Stomach (tissue), 8 donors: ENCODE measurements at regions not wholly inside any gene's neighbourhood (a gene's known extent, or its start where the extent isn't known, plus 50 kb on each side); places are given as distances from the start of the nearest gene placed in this dataset.

ENCODE experiments used
- DNase-seq, 2 donors: peaks; one replicate each; pipeline versions ENCODE4 v3.0.0 to v3.0.0-alpha.2; 2013 to 2019
- H3K27ac ChIP-seq, 5 donors: fragments of 200-600 bp in 4 of 5; sonication (generic) in 4 of 5; one replicate each; pipeline ENCODE4 v1.5.1; 2013 to 2019; ENCODE audit warnings: mild to moderate bottlenecking in 1 of 5, moderate library complexity in 1 of 5
- H3K27me3 ChIP-seq, 3 donors: fragments of 200-600 bp; sonication (generic); one replicate each; pipeline ENCODE4 v1.5.1; 2017 to 2019; ENCODE audit warnings: mixed run types in 1 of 3
- H3K36me3 ChIP-seq, 4 donors: fragments of 200-600 bp; sonication (generic); 1 replicate in 3 of 4; 2 replicates in 1 of 4; pipeline ENCODE4 v1.5.1; 2016 to 2019
- H3K4me1 ChIP-seq, 4 donors: fragments of 200-600 bp; sonication (generic); one replicate each; pipeline ENCODE4 v1.5.1; 2016 to 2019
- H3K4me3 ChIP-seq, 4 donors: fragments of 200-600 bp; sonication (generic) in 3 of 4; one replicate each; pipeline ENCODE4 v1.5.1; 2016 to 2019; ENCODE audit warnings: mild to moderate bottlenecking in 1 of 4
- H3K9me3 ChIP-seq, 4 donors: fragments of 200-600 bp; sonication (generic); one replicate each; pipeline ENCODE4 v1.5.1; 2016 to 2019
- CTCF ChIP-seq, 7 experiments: fragments of 450-650 bp in 4 of 7; fragments of 200-600 bp in 3 of 7; sonication (generic) in 3 of 7; IDR thresholded peaks; one replicate each; pipeline ENCODE4 v1.5.1; 2016 to 2019; ENCODE audit warnings: antibody characterized with exemption in 7 of 7, control low read depth in 2 of 7, mild to moderate bottlenecking in 1 of 7
- EP300 ChIP-seq: sonication (generic); formaldehyde crosslinking; IDR thresholded peaks from one replicate; pipeline ENCODE4 v1.6.1; 2017; ENCODE audit warnings: antibody characterized with exemption
- POLR2A ChIP-seq, 4 donors: fragments of 450-650 bp; IDR thresholded peaks; one replicate each; pipeline ENCODE4 v1.6.1; 2016; ENCODE audit warnings: antibody characterized with exemption in 4 of 4, control low read depth in 2 of 4, mild to moderate bottlenecking in 1 of 4, moderate library complexity in 1 of 4
- POLR2AphosphoS5 ChIP-seq, 3 donors: sonication (generic); formaldehyde crosslinking; IDR thresholded peaks; one replicate each; pipeline ENCODE4 v1.6.1; 2016; ENCODE audit warnings: antibody characterized with exemption in 3 of 3
- WGBS, 5 donors: extraction: QIAGEN DNeasy Blood & Tissue Kit in 3 of 5; methylation state at CpG; one replicate each; pipeline versions ENCODE4 v1.1.5 to v1.1.7; 2013 to 2018; 5-methylcytosine and 5-hydroxymethylcytosine counted together
- intact Hi-C: fragments of 100-400 bp; cut with DNase I; formaldehyde crosslinking; loops from one replicate; pipeline ENCODE4 v1.15.1; 2023; ENCODE audit warnings: low total_unique reads
- donor health status: healthy with polysubstance abuse.
- donor health status: Bipolar disorder and iron deficiency.
- donor health status: healthy.

- no peak for DNase-seq
- TF ChIP-seq POLR2A (IDR thresholded peaks at IDR 0.05) (no peak), CTCF (IDR thresholded peaks at IDR 0.05) (no peak), POLR2AphosphoS5 (IDR thresholded peaks at IDR 0.05) (no peak), EP300 (no peak)
- Histone ChIP-seq H3K4me3 (no peak overlapping the region), H3K4me1 (no peaks in the 10 kb centered on the region), H3K9me3 (no peaks in the 10 kb centered on the region), H3K27ac (no peak overlapping the region), H3K27me3 (no peaks in the 10 kb centered on the region), H3K36me3 (no peaks in the 10 kb centered on the region)
- 82 to 91% (median 86%) methylated on average over 8 of the region's 8 CpGs for WGBS, 5 donors
- intact Hi-C loops = no loop called here
These were observed 524.8 kb downstream of the FUT8 start for GRCh38 chr14:65937079-65937959.

GRCh38 chr14:65937960-65938316 lies 525.4 kb downstream of the FUT8 start:
- Histone ChIP-seq H3K27me3 (no peaks in the 10 kb centered on the region), H3K36me3 (no peaks in the 10 kb centered on the region), H3K4me1 (no peaks in the 10 kb centered on the region), H3K9me3 (no peaks in the 10 kb centered on the region), H3K27ac (no peak overlapping the region), H3K4me3 (no peak overlapping the region)
- TF ChIP-seq POLR2AphosphoS5 (IDR thresholded peaks at IDR 0.05) (no peak), CTCF (IDR thresholded peaks at IDR 0.05) (no peak), POLR2A (IDR thresholded peaks at IDR 0.05) (no peak)
- intact Hi-C loops = no loop called here
- DNase-seq = no peak

GRCh38 chr14:65938738-65939137 lies 526.2 kb downstream of the FUT8 start:
- Histone ChIP-seq H3K27ac (no peak overlapping the region), H3K4me3 (no peak overlapping the region), H3K9me3 (no peaks in the 10 kb centered on the region), H3K27me3 (no peaks in the 10 kb centered on the region), H3K36me3 (no peaks in the 10 kb centered on the region), H3K4me1 (no peaks in the 10 kb centered on the region)
- TF ChIP-seq POLR2A (IDR thresholded peaks at IDR 0.05) = no peak
- intact Hi-C loops = no loop called here
- no peak for DNase-seq
- 60 to 67% (median 67%) methylated on average over 2 of the region's 2 CpGs for WGBS, 5 donors

- 79 to 100% (median 88%) methylated on average over 1 of the region's 1 CpG for WGBS, 5 donors
- no peaks in the 10 kb centered on the region for H3K27me3 ChIP-seq
- H3K27ac ChIP-seq = no peak overlapping the region
- H3K36me3 ChIP-seq = no peaks in the 10 kb centered on the region
- no peaks in the 10 kb centered on the region for H3K9me3 ChIP-seq
- intact Hi-C loops = no loop called here
- DNase-seq = no peak
- no peak overlapping the region for H3K4me3 ChIP-seq
- no peaks in the 10 kb centered on the region for H3K4me1 ChIP-seq
- TF ChIP-seq POLR2AphosphoS5 (IDR thresholded peaks at IDR 0.05) (no peak), CTCF (IDR thresholded peaks at IDR 0.05) (no peak), EP300 (no peak), POLR2A (IDR thresholded peaks at IDR 0.05) (no peak)
These were observed 526.7 kb downstream of the FUT8 start for GRCh38 chr14:65939184-65939583.

- no peaks in the 10 kb centered on the region for H3K9me3 ChIP-seq
- H3K27ac ChIP-seq = no peak overlapping the region
- H3K27me3 ChIP-seq = no peaks in the 10 kb centered on the region
- intact Hi-C loops = no loop called here
- TF ChIP-seq POLR2A (IDR thresholded peaks at IDR 0.05) (no peak), EP300 (no peak), POLR2AphosphoS5 (IDR thresholded peaks at IDR 0.05) (no peak), CTCF (IDR thresholded peaks at IDR 0.05) (no peak)
- no peak overlapping the region for H3K4me3 ChIP-seq
- no peaks in the 10 kb centered on the region for H3K4me1 ChIP-seq
- DNase-seq = no peak
- WGBS, 5 donors = 84 to 95% (median 89%) methylated on average over 9 of the region's 9 CpGs
- H3K36me3 ChIP-seq = no peaks in the 10 kb centered on the region
These were observed 527.7 kb downstream of the FUT8 start for GRCh38 chr14:65940056-65940735.
